ENCODE measurements at regions not wholly inside any gene's neighbourhood (a gene's known extent, or its start where the extent isn't known, plus 50 kb on each side); places are given as distances from the start of the nearest gene placed in this dataset.

- TF ChIP-seq CTCF (conservative IDR thresholded peaks at IDR 0.05; ENCODE audit: low read depth, low read length) (no peak), MAFK (IDR thresholded peaks at IDR 0.05; ENCODE audit: low read depth, low read length) (no peak), POLR2A (IDR thresholded peaks at IDR 0.05; ENCODE audit: low read depth, low read length) (no peak), MXI1 (IDR thresholded peaks at IDR 0.05; ENCODE audit: borderline replicate concordance, low read depth, low read length) (no peak), RCOR1 (IDR thresholded peaks at IDR 0.05; ENCODE audit: insufficient replicate concordance, low read length) (no peak), RFX5 (IDR thresholded peaks at IDR 0.05; ENCODE audit: low read depth, low read length) (no peak), RAD21 (IDR thresholded peaks at IDR 0.05; ENCODE audit: low read length) (no peak), ELK1 (IDR thresholded peaks at IDR 0.05; ENCODE audit: borderline replicate concordance, low read depth, low read length) (no peak)
These were observed 162.8 kb upstream of the AFDN start for GRCh38 chr6:167663784-167664443.

Measured in IMR-90 (cell line).